Osteocyte (in vitro differentiated cells): ENCODE measurements at regions not wholly inside any gene's neighbourhood (a gene's known extent, or its start where the extent isn't known, plus 50 kb on each side); places are given as distances from the start of the nearest gene placed in this dataset.

Experiments
- DNase-seq: peaks from one replicate; pipeline ENCODE4 v3.0.0; 2021; ENCODE audit warnings: mixed read lengths; ENCODE audit not compliant: unreplicated experiment; ENCODE audit errors: extremely low spot score
- H3K27ac Mint-ChIP-seq: one replicate; pipeline ENCODE4 v1.8.0; 2021; ENCODE audit warnings: mild to moderate bottlenecking, mixed read lengths; ENCODE audit not compliant: unreplicated experiment
- H3K27me3 Mint-ChIP-seq: one replicate; pipeline ENCODE4 v1.8.0; 2021; ENCODE audit warnings: mixed read lengths; ENCODE audit not compliant: unreplicated experiment
- H3K36me3 Mint-ChIP-seq: one replicate; pipeline ENCODE4 v1.8.0; 2021; ENCODE audit warnings: mixed read lengths; ENCODE audit not compliant: unreplicated experiment
- H3K4me1 Mint-ChIP-seq: one replicate; pipeline ENCODE4 v1.8.0; 2021; ENCODE audit warnings: mixed read lengths; ENCODE audit not compliant: unreplicated experiment
- H3K4me3 Mint-ChIP-seq: one replicate; pipeline ENCODE4 v1.8.0; 2021; ENCODE audit warnings: mild to moderate bottlenecking, moderate library complexity, mixed read lengths; ENCODE audit not compliant: unreplicated experiment
- H3K9me3 Mint-ChIP-seq: one replicate; pipeline ENCODE4 v1.8.0; 2021; ENCODE audit warnings: mixed read lengths; ENCODE audit not compliant: unreplicated experiment
- TF ChIP-seq, protein P1 (sequence below): fragments of 200-600 bp; sonication (generic); IDR thresholded peaks from 2 replicates; pipeline ENCODE4 v1.5.0; 2021; ENCODE audit warnings: antibody characterized with exemption, mild to moderate bottlenecking, moderate library complexity

DNA sequence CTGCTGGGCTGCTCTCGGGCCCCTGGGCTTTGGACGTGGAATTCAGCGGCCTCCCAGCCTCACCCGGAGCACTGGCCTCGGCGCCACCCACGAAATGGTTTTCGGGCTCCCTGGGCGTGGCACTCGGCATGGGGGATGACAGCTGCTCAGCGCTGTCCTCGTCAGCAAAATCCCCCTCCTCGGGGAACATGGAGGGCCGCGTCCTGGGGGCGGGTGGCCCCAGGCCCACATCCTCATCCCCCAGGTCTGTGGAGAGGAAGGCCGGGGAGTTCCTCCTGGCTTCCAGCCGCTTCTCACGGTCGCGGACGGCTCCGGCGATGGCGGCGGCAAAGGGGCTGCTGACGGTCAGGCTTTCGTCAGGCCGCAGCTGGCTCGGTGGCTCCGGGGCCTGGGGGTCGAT, 88.4 kb downstream of the CTTN start:
- no peak for DNase-seq
- Mint-ChIP-seq H3K27ac (no peak overlapping the region), H3K4me1 (no peaks in the 10 kb centered on the region), H3K36me3 (peaks cover 2% of the 10 kb centered on the region), H3K27me3 (no peaks in the 10 kb centered on the region), H3K9me3 (peaks cover 8% of the 10 kb centered on the region), H3K4me3 (no peak overlapping the region)
- TF ChIP-seq, protein P1, sequence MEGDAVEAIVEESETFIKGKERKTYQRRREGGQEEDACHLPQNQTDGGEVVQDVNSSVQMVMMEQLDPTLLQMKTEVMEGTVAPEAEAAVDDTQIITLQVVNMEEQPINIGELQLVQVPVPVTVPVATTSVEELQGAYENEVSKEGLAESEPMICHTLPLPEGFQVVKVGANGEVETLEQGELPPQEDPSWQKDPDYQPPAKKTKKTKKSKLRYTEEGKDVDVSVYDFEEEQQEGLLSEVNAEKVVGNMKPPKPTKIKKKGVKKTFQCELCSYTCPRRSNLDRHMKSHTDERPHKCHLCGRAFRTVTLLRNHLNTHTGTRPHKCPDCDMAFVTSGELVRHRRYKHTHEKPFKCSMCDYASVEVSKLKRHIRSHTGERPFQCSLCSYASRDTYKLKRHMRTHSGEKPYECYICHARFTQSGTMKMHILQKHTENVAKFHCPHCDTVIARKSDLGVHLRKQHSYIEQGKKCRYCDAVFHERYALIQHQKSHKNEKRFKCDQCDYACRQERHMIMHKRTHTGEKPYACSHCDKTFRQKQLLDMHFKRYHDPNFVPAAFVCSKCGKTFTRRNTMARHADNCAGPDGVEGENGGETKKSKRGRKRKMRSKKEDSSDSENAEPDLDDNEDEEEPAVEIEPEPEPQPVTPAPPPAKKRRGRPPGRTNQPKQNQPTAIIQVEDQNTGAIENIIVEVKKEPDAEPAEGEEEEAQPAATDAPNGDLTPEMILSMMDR: no peak

DNA sequence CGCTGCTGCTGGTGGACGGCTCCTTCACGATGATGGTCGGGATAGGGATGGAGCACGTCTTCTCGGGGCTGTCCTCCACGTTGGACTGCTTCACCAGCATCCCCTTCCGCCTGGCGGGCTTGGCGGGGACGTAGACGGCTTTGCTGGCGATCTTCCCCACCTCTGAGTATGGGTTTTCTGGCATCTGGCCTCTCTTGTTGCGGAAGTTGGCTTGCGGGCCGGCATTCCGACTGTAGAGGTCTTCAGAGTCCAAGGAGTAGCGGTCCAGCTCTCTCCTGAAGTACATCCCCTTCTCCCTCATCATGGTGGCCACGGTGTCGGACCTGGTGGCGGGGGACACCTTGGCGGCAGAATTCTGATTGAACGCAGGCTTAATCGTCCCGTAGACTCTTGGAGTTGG, 88.8 kb downstream of the CTTN start:
- no peak overlapping the region for H3K27ac Mint-ChIP-seq
- TF ChIP-seq, protein P1: no peak
- peaks cover 8% of the 10 kb centered on the region for H3K9me3 Mint-ChIP-seq
- no peaks in the 10 kb centered on the region for H3K4me1 Mint-ChIP-seq
- peaks cover 2% of the 10 kb centered on the region for H3K36me3 Mint-ChIP-seq
- no peak overlapping the region for H3K4me3 Mint-ChIP-seq
- no peaks in the 10 kb centered on the region for H3K27me3 Mint-ChIP-seq
- DNase-seq: no peak

DNA sequence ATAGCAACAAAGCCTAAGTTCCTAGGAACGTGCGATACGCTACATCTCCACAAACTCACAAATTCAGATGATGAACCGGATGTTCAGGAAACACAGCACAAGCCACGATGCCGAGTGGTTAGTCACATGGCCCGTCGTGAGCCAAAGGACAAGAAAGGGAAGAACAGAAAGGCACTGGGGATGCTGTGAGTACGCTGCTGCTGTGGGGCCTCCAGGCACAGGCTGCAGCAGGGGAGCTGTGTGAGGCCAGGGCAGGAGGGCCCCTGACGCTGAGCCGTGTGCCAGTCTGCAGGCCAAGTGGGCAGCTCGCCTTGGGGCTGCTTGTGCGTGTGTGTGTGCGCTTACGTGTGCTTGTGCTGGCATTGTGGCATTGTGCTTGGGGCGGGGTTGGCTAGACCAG, 89.4 kb downstream of the CTTN start:
- H3K4me1 Mint-ChIP-seq: no peaks in the 10 kb centered on the region
- H3K27ac Mint-ChIP-seq: no peak overlapping the region
- H3K4me3 Mint-ChIP-seq: no peak overlapping the region
- no peak for DNase-seq
- no peaks in the 10 kb centered on the region for H3K27me3 Mint-ChIP-seq
- peaks cover 8% of the 10 kb centered on the region for H3K9me3 Mint-ChIP-seq
- TF ChIP-seq, protein P1: no peak
- peaks cover 2% of the 10 kb centered on the region for H3K36me3 Mint-ChIP-seq

DNA sequence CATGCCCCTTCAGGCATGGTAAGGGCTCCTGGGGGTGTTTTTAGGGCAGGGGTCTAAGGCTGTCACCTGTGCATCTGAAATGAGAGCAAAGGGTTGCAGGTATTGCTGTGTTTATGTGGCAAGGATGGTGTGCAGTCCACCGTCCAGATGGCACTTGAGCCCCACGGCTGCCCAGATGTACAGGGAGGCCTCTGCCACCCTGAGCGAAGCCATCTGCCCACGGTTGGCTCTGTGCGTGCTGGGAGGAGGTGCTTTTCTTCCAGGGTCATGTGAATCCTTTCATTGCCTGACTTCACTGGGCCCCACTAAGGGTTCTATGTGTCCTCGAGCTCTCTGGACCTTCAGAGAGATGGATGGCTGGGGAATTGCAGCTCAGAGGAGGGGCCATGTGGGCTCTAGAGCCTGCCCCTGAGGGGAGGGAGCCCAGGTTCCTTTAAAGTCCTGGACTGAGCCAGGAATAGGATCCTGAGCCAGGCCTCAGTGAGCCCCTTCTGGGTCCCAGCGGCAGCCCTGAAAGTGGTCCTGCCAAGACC, 89.9 kb downstream of the CTTN start:
- TF ChIP-seq, protein P1: no peak
- no peaks in the 10 kb centered on the region for H3K27me3 Mint-ChIP-seq
- H3K4me1 Mint-ChIP-seq: no peaks in the 10 kb centered on the region
- no peak overlapping the region for H3K4me3 Mint-ChIP-seq
- H3K36me3 Mint-ChIP-seq: peaks cover 2% of the 10 kb centered on the region
- peaks cover 8% of the 10 kb centered on the region for H3K9me3 Mint-ChIP-seq
- H3K27ac Mint-ChIP-seq: no peak overlapping the region
- DNase-seq: no peak

DNA sequence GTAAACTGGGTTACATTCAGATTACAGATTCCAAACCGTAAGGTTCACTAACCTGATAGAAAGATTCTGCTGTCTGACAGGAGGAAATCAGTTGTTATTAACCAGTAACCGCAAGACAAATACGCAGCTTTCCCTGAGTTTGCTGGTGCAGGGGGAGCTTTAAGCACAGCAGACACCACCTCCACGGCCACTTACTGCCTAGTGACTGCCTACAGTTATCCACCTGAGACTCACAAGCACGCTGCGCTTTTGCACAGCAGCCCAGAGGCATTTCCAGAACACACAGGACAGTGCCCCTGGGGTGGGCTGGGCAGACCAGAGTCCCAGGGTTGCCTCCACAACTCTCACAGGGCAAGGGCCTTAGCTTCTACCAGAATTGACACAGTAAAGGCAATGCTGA, 90.9 kb downstream of the CTTN start:
- no peak for DNase-seq
- H3K4me3 Mint-ChIP-seq: no peak overlapping the region
- peaks cover 2% of the 10 kb centered on the region for H3K36me3 Mint-ChIP-seq
- H3K27me3 Mint-ChIP-seq: no peaks in the 10 kb centered on the region
- no peaks in the 10 kb centered on the region for H3K4me1 Mint-ChIP-seq
- H3K9me3 Mint-ChIP-seq: peaks cover 8% of the 10 kb centered on the region
- TF ChIP-seq, protein P1: no peak
- no peak overlapping the region for H3K27ac Mint-ChIP-seq
